GM18873 (cell line): ENCODE measurements at regions not wholly inside any gene's neighbourhood (a gene's known extent, or its start where the extent isn't known, plus 50 kb on each side); places are given as distances from the start of the nearest gene placed in this dataset.
"Not testable (repeated sequence)": the region's sequence is repeated elsewhere in the genome, so short reads cannot be mapped to it uniquely, and the experiment has no call there.

Experiments used
- ATAC-seq: cut with Tn5 transposase; IDR thresholded peaks from one replicate; pipeline ENCODE4 v1.9.1; 2021; ENCODE audit warnings: mild to moderate bottlenecking, moderate library complexity, moderate number of reproducible peaks; ENCODE audit not compliant: unreplicated experiment, low FRiP score

GRCh38 chr6:86744048-86744447, 193.3 kb upstream of the HTR1E start:
- no peak for ATAC-seq

GRCh38 chr6:86738078-86738477, 199.2 kb upstream of the HTR1E start:
- ATAC-seq = no peak

GRCh38 chr6:86731631-86732030, 205.7 kb upstream of the HTR1E start:
- not testable (repeated sequence) for ATAC-seq

DNA sequence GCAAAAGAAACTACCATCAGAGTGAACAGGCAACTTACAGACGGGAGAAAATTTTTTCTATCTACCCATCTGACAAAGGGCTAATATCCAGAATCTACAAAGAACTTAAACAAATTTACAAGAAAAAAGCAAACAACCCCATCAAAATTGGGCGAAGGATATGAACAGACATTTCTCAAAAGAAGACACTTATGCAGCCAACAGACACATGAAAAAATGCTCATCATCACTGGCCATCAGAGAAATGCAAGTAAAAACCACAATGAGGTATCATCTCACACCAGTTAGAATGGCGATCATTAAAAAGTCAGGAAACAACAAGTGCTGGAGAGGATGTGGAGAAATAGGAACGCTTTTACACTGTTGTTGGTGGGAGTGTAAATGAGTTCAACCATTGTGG, 206.6 kb upstream of the HTR1E start:
- not testable (repeated sequence) for ATAC-seq

DNA sequence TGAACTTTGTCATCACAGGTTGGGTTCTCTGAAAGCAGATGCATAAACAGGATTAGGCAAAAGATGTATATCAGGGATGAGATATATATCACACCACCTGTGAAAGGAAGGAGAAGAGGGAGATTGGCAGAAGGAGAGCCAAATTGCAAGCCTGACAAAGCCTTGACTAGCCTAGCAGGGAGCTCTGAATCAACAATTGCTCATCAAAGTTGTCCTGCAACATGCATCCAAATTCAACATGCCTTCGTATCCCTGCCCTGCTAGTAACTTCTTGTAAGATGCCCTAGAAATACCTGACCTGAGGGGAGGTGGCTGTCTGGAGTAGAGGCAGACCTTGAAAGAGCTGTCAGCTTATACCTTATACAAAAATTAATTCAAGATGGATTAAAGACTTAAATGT, 207.1 kb upstream of the HTR1E start:
- ATAC-seq = no peak

- ATAC-seq = no peak
Observed at GRCh38 chr6:86728976-86729375, 208.4 kb upstream of the HTR1E start.

GRCh38 chr6:86724695-86725094, 212.6 kb upstream of the HTR1E start:
- ATAC-seq = no peak

DNA sequence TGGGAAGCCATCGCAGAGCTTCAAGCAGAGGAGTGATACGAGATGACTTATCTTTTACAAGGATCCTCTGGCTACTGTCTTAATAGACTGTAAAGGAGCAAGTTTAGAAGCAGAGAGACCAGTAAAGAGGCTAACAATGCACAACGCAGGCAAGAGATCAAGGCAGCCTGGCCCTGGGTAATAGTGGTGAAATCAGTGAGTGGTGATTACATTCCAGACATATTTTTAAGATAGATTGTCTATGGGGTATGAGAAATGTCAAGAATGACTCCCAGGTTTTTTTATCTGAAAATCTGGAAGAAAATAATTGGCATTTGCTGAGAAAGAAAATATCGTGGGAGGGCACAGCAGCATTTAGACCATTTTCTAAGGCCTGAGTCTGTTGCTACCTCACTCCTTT, 213.6 kb upstream of the HTR1E start:
- ATAC-seq = no peak

DNA sequence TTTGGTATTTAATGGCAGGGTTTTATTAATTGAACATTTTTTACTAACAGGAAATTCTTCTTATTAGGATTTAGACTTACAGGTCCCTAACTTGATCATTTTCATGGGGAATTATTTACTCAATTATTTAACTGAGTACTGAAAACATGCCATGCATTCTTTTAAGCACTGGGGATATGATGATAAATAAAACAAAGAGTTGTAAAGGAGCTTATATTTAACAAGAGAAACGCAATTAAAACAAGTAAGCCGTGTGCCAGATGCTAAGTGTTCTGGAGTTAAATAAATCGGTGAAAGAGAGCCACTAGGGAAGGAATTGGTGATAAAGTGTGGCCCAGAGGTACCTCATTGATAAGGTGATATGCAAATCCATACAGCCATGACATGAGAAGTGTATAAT, 214.2 kb upstream of the HTR1E start:
- ATAC-seq = no peak

DNA sequence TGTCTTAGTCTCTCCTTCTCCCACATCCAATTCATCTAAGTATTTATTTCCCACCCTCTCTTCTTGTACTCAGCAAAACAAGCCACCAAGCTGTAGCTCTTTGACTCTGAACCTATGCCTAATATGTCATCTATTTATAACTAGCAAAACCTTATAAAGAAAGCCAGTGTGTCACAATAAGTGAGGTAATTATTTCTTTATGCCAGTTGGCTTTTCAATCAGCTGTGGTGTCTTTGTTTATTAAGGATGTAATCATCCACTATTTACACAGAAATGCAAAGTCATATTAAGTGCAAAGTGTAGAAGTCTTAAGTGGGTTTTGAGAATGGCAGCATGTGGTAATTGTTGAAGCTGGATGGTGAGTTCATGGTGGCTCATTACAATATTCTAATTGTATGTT, 215.2 kb upstream of the HTR1E start:
- ATAC-seq = no peak

DNA sequence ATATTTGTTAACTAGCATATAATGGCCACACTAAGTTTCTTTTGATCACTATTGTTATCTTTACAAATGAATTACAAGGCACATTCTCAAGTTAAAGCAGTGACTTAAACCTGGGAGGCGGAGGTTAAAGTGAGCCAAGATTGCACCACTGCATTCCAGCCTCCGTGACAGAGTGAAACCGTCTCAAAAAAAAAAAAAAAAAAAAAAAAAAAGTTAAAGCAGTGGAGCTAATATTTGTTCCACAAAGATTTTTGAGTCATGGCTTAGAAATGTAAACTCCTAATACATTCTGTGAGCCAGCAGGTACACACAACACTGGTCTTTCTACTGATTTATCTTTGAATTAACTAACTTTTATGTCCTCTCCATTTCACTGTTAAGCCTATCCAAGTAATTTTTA, 221.7 kb upstream of the HTR1E start:
- no peak for ATAC-seq

DNA sequence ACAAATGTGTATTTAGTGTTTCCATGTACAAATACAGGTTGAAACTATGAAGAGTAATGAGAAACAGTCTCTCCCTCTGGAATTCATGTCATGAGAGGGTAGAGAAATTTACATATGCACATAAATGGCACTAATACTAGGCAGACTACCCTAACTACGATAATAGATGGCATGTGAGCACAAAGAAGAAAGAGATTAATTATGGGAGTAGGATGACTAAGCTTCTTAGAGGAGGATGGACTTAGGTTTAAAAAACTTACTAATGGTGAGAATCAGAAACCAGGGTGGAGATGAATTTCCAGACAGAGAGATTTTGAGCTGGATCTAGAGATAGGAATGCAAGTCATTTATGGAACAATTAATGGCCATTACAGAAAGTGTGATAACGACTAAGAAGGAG, 225.3 kb upstream of the HTR1E start:
- ATAC-seq = no peak

DNA sequence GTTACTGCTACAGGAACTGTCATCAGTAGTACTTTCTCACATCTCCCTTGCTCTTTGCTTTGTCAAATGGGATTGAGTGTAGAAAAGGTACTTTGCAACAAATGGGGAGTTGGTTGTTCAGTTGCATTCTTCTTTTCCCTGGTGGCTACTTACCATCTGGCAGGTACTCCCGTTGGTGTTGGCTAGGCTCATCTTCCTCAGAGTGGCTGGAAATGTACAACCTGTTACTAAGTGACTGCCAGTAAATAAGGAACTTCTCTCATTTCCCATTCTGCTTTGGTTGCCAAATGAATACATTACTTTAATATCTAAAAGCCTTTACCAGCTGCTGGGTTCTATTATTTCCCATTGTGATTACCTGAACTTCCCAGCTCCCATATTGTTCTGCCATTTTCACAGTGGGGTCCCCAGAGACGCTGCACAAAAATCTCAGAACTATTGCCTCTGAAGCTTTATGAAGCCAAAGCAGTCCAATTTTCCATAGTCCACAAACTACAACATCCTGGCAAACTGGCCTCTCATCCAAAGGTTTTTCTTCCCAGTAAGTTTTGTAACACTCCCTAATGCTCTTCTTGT, 229.7 kb upstream of the HTR1E start:
- ATAC-seq = no peak

DNA sequence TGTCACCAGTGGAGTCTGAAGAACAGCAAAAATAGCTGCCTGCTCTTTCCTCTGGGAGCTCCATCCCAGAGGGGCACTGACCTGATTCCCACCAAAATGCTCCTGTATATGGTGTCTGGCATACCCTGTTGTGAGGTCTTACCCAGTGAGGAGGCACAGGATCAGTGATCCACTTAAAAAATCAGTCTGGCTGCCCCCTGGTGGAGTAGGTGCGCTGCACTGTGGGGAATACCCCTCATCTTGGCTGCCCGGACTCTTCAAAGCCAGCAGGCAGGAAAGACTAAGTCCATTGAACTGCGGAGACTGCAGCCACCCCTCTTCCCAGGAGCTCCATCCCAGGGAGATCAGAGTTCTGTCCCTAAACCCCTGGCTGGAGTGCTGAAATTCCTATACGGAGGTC, 230.9 kb upstream of the HTR1E start:
- ATAC-seq = peak; percentile 71

- ATAC-seq = not testable (repeated sequence)
Observed at GRCh38 chr6:86701228-86701627, 236.1 kb upstream of the HTR1E start.

DNA sequence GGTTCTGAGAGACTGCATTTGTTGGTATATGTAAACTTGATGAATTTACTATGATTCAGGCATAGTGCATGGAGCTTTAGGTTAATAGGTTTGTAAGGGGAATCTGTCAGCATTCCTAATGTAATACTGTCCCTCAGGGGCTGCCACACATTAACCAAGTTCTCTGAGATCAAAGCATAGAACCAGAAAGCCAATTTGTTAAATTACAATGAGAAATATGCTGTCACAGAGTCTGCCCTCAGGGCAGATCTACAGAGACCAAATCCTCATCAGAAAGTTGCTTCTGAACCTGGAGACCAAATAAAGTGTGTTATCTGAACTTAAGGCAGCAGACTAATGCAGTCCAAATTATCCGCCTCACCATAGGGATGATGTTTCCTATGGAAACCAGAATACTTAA, 250.8 kb upstream of the HTR1E start:
- ATAC-seq = no peak

- ATAC-seq = no peak
Observed at GRCh38 chr6:86685230-86685797, 252.0 kb upstream of the HTR1E start.

GRCh38 chr6:86683132-86683908, 254.0 kb upstream of the HTR1E start:
- no peak for ATAC-seq

- no peak for ATAC-seq
Observed at GRCh38 chr6:86682297-86682696, 255.0 kb upstream of the HTR1E start.

GRCh38 chr6:86681140-86681539, 256.2 kb upstream of the HTR1E start:
- not testable (repeated sequence) for ATAC-seq

DNA sequence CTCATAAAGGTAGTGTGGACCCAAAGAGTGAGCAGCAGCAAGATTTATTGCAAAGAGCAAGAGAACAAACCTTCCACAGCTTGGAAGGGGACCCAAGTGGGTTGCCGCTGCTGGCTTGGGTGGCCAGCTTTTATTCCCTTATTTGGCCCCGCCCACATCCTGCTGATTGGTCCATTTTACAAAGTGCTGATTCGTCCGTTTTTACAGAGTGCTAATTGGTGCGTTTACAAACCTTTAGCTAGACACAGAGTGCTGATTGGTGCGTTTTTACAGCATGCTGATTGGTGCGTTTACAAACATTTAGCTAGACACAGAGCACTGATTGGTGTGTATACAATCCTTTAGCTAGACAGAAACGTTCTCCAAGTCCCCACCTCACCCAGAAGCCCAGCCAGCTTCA, 265.2 kb upstream of the HTR1E start:
- ATAC-seq = not testable (repeated sequence)

GRCh38 chr6:86657192-86657591, 280.1 kb upstream of the HTR1E start:
- ATAC-seq = no peak
